Upper lobe of left lung (tissue), 6 donors: ENCODE measurements at regions not wholly inside any gene's neighbourhood (a gene's known extent, or its start where the extent isn't known, plus 50 kb on each side); places are given as distances from the start of the nearest gene placed in this dataset.

Source experiments
- ATAC-seq, 2 donors: fragments of 200-7000 bp; cut with Tn5 transposase; one replicate each; pipeline ENCODE4 v1.9.1; 2022; ENCODE audit warnings: mild to moderate bottlenecking in 2 of 2, moderate library complexity in 2 of 2; ENCODE audit not compliant: low FRiP score in 2 of 2
- DNase-seq, 2 donors: peaks; one replicate each; pipeline ENCODE4 v3.0.0-alpha.2; 2019 to 2020
- H3K27ac ChIP-seq, 4 donors: fragments of 200-600 bp; sonication (generic); one replicate each; pipeline ENCODE4 v1.5.1; 2016 to 2019
- H3K27me3 ChIP-seq, 4 donors: fragments of 200-600 bp; sonication (generic); one replicate each; pipeline ENCODE4 v1.5.1; 2017 to 2019
- H3K36me3 ChIP-seq, 4 donors: fragments of 200-600 bp; sonication (generic); one replicate each; pipeline ENCODE4 v1.5.1; 2016 to 2019
- H3K4me1 ChIP-seq, 4 donors: fragments of 200-600 bp; sonication (generic); one replicate each; pipeline ENCODE4 v1.5.1; 2018 to 2019
- H3K4me3 ChIP-seq, 4 donors: fragments of 200-600 bp; sonication (generic); one replicate each; pipeline ENCODE4 v1.5.1; 2017 to 2019; ENCODE audit warnings: mild to moderate bottlenecking in 2 of 4, moderate library complexity in 1 of 4
- H3K9me3 ChIP-seq, 4 donors: fragments of 200-600 bp; sonication (generic); one replicate each; pipeline ENCODE4 v1.5.1; 2018 to 2019
- EP300 ChIP-seq, 4 donors: sonication (generic); formaldehyde crosslinking; IDR thresholded peaks; one replicate each; pipeline ENCODE4 v1.5.1; 2017; ENCODE audit warnings: antibody characterized with exemption in 4 of 4, control low read depth in 2 of 4
- POLR2A ChIP-seq, 4 donors: fragments of 450-650 bp; IDR thresholded peaks; one replicate each; pipeline ENCODE4 v1.5.1; 2016 to 2017; ENCODE audit warnings: antibody characterized with exemption in 4 of 4, mild to moderate bottlenecking in 2 of 4
- POLR2AphosphoS5 ChIP-seq, 2 donors: sonication (generic); formaldehyde crosslinking; IDR thresholded peaks; one replicate each; pipeline ENCODE4 v1.5.1; 2017; ENCODE audit warnings: antibody characterized with exemption in 2 of 2
- WGBS, 2 donors: methylation state at CpG; one replicate each; pipeline ENCODE4 v1.1.5; 2017 to 2018; 5-methylcytosine and 5-hydroxymethylcytosine counted together
- TF ChIP-seq, protein P1 (sequence below), 6 experiments: fragments of 450-650 bp in 4 of 6; fragments of 200-600 bp in 2 of 6; sonication (generic) in 2 of 6; IDR thresholded peaks; one replicate each; pipeline ENCODE4 v1.5.1; 2016 to 2019; ENCODE audit warnings: antibody characterized with exemption in 6 of 6
- donor health status: DM: no; HTN: no; CAD: no; lungs with moderate emphysema.
- donor health status: DM: no; HTN: yes; CAD: no; lungs with severe emphysema.

DNA sequence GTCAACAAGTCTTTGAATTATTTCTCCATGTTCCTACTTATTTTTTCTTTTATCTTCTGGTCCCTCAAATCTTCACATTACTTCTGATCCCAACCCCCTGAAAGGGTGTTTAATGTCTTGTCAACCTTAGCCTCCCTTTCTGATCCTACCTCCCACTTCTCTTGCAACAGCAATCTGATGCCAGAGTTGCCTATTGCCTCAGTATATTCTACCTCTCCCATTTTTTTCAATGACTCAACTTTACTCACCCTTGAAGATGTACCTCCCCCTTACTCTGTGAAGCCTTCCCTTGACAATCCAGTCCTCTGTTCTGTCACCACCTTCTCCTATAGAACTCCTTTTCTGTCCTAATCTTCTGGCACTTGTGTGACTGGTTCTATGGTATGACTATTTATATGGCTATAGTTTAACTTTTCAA, 99.5 kb upstream of the CD55 start:
- Histone ChIP-seq H3K27me3 (no peaks in the 10 kb centered on the region), H3K4me3 (no peak overlapping the region), H3K4me1 (peaks cover 0 to 24% (median 5%) of the 10 kb centered on the region in 4 donors), H3K36me3 (no peaks in the 10 kb centered on the region), H3K27ac (peak overlapping the region; percentile 3 to 26 (median 12)), H3K9me3 (no peaks in the 10 kb centered on the region)
- DNase-seq: no peak
- no peak for ATAC-seq
- TF ChIP-seq, protein P1, sequence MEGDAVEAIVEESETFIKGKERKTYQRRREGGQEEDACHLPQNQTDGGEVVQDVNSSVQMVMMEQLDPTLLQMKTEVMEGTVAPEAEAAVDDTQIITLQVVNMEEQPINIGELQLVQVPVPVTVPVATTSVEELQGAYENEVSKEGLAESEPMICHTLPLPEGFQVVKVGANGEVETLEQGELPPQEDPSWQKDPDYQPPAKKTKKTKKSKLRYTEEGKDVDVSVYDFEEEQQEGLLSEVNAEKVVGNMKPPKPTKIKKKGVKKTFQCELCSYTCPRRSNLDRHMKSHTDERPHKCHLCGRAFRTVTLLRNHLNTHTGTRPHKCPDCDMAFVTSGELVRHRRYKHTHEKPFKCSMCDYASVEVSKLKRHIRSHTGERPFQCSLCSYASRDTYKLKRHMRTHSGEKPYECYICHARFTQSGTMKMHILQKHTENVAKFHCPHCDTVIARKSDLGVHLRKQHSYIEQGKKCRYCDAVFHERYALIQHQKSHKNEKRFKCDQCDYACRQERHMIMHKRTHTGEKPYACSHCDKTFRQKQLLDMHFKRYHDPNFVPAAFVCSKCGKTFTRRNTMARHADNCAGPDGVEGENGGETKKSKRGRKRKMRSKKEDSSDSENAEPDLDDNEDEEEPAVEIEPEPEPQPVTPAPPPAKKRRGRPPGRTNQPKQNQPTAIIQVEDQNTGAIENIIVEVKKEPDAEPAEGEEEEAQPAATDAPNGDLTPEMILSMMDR (IDR thresholded peaks at IDR 0.05): no peak
- TF ChIP-seq EP300 (IDR thresholded peaks at IDR 0.05) (no peak), POLR2AphosphoS5 (IDR thresholded peaks at IDR 0.05) (no peak), POLR2A (IDR thresholded peaks at IDR 0.05) (no peak)

DNA sequence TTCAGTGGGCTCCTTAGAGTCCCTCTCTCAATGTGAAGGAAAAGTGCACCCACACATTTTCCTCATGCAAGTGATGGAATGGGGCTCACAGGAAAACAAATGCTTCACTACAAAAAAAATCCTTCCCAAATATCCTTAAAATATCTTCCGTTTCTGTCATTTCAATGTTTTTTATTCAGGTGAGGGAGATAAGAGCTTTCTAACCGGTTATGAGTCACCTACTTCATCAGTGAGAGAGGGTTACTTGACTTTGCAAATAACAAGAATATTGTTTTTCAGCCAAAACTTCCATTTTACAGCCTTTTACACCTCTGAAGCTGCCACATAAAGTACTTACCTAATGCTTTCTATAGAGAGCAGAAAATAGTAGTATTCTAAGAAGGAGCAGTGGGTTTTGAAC, 98.3 kb upstream of the CD55 start:
- no peaks in the 10 kb centered on the region for H3K9me3 ChIP-seq
- ATAC-seq (no peak), DNase-seq (no peak)
- H3K4me1 ChIP-seq: peaks cover 0 to 18% (median 5%) of the 10 kb centered on the region in 4 donors
- 68 to 75% methylated on average over 2 of the region's 2 CpGs for WGBS, 2 donors
- H3K4me3 ChIP-seq: no peak overlapping the region
- no peaks in the 10 kb centered on the region for H3K36me3 ChIP-seq
- no peaks in the 10 kb centered on the region for H3K27me3 ChIP-seq
- TF ChIP-seq EP300 (IDR thresholded peaks at IDR 0.05) (no peak), POLR2AphosphoS5 (IDR thresholded peaks at IDR 0.05) (no peak), POLR2A (IDR thresholded peaks at IDR 0.05) (no peak)
- TF ChIP-seq, protein P1 (IDR thresholded peaks at IDR 0.05): no peak
- H3K27ac ChIP-seq: peak overlapping the region in 2 of 4 donors; percentile 18 to 27

DNA sequence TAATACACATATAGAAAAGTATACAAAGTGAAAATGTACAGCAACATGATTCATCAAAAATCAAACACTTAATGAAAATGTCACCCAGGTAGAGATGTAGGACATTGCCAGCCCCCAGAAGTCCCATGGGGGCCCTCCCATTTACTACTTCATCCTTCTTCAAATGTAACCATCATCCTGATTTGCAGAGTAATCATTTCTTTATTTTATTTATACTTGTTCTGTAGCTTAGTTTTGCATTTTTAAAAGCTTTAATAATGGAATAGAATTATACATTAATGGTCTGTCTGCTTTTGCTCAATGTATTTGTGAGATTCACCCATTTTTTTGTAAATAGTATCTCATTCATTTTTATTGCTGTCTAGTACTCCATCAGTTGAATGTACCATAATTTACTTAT, 96.8 kb upstream of the CD55 start:
- no peak overlapping the region for H3K27ac ChIP-seq
- no peaks in the 10 kb centered on the region for H3K36me3 ChIP-seq
- DNase-seq (no peak), ATAC-seq (no peak)
- H3K4me3 ChIP-seq: no peak overlapping the region
- no peaks in the 10 kb centered on the region for H3K9me3 ChIP-seq
- H3K4me1 ChIP-seq: peaks cover 0 to 5% (median 0%) of the 10 kb centered on the region in 4 donors
- TF ChIP-seq, protein P1 (IDR thresholded peaks at IDR 0.05): no peak
- TF ChIP-seq POLR2AphosphoS5 (IDR thresholded peaks at IDR 0.05) (no peak), POLR2A (IDR thresholded peaks at IDR 0.05) (no peak), EP300 (IDR thresholded peaks at IDR 0.05) (no peak)
- H3K27me3 ChIP-seq: no peaks in the 10 kb centered on the region

DNA sequence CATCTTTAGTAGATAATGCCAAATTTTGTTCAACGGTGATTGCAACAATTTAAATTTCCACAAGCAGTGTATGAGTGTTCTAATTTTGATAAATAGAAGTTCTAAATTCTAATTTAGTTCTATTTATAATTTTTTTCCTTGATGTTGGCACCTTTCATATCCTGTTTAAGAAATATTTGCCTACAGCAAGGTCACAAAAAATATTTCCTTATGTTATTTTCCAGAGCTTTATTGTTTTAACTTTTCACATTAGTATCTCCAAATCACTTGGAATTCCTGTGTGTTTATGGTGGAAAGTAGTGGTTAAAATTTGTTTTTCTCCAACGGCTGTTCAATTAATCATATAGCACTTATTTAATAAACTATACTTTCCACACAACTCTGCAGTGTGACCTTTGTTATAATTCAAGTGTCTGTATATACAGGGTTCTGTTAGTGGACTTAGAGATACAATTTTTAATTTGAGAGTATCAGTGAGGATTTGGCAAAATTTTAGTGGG, 94.3 kb upstream of the CD55 start:
- Histone ChIP-seq H3K4me1 (peaks cover 0 to 4% (median 0%) of the 10 kb centered on the region in 4 donors), H3K36me3 (no peaks in the 10 kb centered on the region), H3K9me3 (no peaks in the 10 kb centered on the region), H3K4me3 (no peak overlapping the region), H3K27me3 (no peaks in the 10 kb centered on the region), H3K27ac (no peak overlapping the region)
- TF ChIP-seq, protein P1 (IDR thresholded peaks at IDR 0.05): no peak
- TF ChIP-seq POLR2AphosphoS5 (IDR thresholded peaks at IDR 0.05): no peak
- no peak for TF ChIP-seq EP300 (IDR thresholded peaks at IDR 0.05)
- TF ChIP-seq POLR2A (IDR thresholded peaks at IDR 0.05): no peak
- DNase-seq (no peak), ATAC-seq (no peak)
- 42 to 69% methylated on average over 2 of the region's 2 CpGs for WGBS, 2 donors

DNA sequence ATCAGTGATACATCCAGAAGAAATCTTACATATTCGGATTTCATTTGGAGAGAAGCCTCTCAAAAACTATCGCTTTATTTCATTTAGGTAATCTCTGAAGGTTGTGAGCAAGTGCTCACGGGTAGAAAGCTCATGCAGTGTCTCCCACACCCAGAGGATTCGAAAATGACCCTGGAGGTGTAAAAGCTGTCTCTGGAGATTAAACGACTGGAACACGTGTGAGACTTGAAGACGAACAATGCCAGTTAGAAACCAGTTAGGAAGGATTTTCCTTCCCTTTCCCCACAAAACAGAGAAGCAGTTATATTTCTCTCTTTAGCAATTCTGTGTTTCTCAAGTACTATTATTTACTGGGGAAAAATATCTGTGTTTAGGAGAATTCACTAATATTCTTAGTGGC, 92.5 kb upstream of the CD55 start:
- Histone ChIP-seq H3K27me3 (no peaks in the 10 kb centered on the region), H3K4me1 (no peaks in the 10 kb centered on the region), H3K9me3 (no peaks in the 10 kb centered on the region), H3K36me3 (no peaks in the 10 kb centered on the region), H3K4me3 (no peak overlapping the region), H3K27ac (no peak overlapping the region)
- TF ChIP-seq, protein P1 (IDR thresholded peaks at IDR 0.05): no peak
- no peak for TF ChIP-seq POLR2AphosphoS5 (IDR thresholded peaks at IDR 0.05)
- no peak for TF ChIP-seq EP300 (IDR thresholded peaks at IDR 0.05)
- TF ChIP-seq POLR2A (IDR thresholded peaks at IDR 0.05): no peak
- 87 to 91% methylated on average over 7 of the region's 7 CpGs for WGBS, 2 donors
- DNase-seq (no peak), ATAC-seq (no peak)
